Activated CD4-positive, alpha-beta T cell treated with anti-CD3 and anti-CD28 coated beads, Interleukin-2, amount 10 ng/mL, durations not matched to agents 24 days and 14 days (primary cell): ENCODE measurements at regions not wholly inside any gene's neighbourhood (a gene's known extent, or its start where the extent isn't known, plus 50 kb on each side); places are given as distances from the start of the nearest gene placed in this dataset.
"Not testable (repeated sequence)": the region's sequence is repeated elsewhere in the genome, so short reads cannot be mapped to it uniquely, and the experiment has no call there.

Source experiments
- DNase-seq: peaks from one replicate; pipeline ENCODE4 v3.0.0; 2022
- H3K27ac Mint-ChIP-seq: one replicate; pipeline ENCODE4 v1.8.0; 2022; ENCODE audit warnings: mild to moderate bottlenecking, mixed read lengths
- H3K27me3 Mint-ChIP-seq: one replicate; pipeline ENCODE4 v1.8.0; 2022; ENCODE audit warnings: mixed read lengths
- H3K36me3 Mint-ChIP-seq: one replicate; pipeline ENCODE4 v1.8.0; 2022; ENCODE audit warnings: low read depth, mild to moderate bottlenecking, mixed read lengths
- H3K4me1 Mint-ChIP-seq: one replicate; pipeline ENCODE4 v1.8.0; 2021; ENCODE audit warnings: mixed read lengths
- H3K4me3 Mint-ChIP-seq: one replicate; pipeline ENCODE4 v1.8.0; 2022; ENCODE audit warnings: mild to moderate bottlenecking, moderate library complexity, mixed read lengths
- H3K9me3 Mint-ChIP-seq: one replicate; pipeline ENCODE4 v1.8.0; 2021; ENCODE audit warnings: mixed read lengths
- intact Hi-C: fragments of 100-400 bp; cut with micrococcal nuclease; formaldehyde crosslinking; loops from one replicate; pipeline ENCODE4 v1.15.1; 2023

DNA sequence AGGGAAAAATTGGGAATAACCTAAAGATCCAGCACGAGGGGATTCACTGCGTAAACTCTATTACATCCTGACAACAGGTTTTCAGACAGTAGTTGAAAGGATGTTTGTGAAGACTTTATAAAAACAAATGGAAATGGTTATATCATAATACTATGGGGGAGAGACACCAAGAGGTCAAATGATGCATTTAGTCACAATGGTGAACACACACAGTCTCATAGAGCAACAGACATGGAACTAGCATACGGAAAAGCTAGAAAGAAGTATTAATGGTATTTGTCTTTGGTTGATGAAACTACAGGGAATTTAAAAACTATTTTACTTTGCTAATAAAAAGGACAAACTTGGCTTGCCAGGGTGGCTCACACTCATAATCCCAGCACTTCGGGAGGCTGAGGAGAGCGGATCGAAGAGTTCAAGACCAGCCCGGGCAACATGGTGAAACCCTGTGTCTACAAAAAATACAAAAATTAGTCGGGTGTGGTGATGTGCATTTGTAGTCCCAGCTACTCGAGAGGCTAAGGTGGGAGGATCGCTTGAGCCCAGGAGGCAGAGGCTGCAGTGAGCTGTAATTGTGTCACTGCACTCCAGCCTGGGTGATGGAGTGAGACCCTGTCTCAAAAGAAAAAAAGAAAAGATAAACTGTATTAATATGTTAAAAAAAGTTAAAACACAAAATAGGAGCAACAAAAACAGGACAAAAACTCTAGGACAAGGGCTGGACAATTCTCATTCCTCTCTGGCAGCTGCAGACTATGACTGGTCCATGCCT is 94.8 kb downstream of the MYCN start:
- H3K36me3 Mint-ChIP-seq, result no peaks in the 10 kb centered on the region
- intact Hi-C loops, result no loop called here
- H3K4me1 Mint-ChIP-seq, result no peaks in the 10 kb centered on the region
- no peak overlapping the region for H3K27ac Mint-ChIP-seq
- no peak overlapping the region for H3K4me3 Mint-ChIP-seq
- DNase-seq, result no peak
- no peaks in the 10 kb centered on the region for H3K9me3 Mint-ChIP-seq
- no peaks in the 10 kb centered on the region for H3K27me3 Mint-ChIP-seq

DNA sequence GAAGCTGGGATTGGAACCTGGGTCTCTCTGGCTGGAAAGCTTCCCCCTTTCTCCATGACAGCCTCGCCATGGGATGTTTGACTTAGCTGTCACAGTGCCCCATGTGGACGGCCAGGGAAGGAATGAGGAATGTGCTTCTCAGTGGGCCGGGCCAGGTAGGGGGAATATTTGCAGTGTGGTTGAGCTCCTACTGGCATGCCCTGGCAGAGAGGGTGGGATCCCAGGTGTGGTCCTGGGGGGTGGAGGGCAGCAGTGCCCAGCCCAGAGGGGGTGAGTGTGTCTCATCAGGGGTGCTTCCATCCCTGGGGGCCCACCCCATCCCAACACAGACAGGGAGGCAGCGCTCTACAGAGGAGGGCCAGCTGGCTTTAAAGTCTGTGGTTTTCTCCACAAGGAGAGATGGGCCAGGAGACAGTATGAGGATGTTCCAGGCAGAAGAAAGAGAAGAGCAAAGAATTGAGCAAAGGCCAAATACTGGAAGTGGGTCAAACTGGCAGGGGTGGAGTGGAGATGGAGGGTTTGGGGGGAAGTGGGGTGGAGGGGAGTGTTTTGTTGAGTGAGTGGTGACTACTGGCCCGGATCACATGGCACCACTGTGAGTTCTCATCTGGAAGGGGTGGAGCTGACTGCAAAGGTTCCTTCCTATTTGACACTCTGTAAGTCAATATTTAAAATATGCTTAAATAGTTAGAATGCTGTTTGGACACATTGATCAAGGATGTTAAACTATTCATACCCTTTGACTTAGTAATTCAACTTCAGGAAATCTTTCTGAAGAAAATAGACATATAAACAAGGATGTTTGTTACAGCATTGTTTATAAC is 94.0 kb downstream of the MYCN start:
- no peak overlapping the region for H3K4me3 Mint-ChIP-seq
- intact Hi-C loops, result no loop called here
- no peak for DNase-seq
- H3K27ac Mint-ChIP-seq, result no peak overlapping the region
- no peaks in the 10 kb centered on the region for H3K9me3 Mint-ChIP-seq
- no peaks in the 10 kb centered on the region for H3K36me3 Mint-ChIP-seq
- H3K4me1 Mint-ChIP-seq, result no peaks in the 10 kb centered on the region
- H3K27me3 Mint-ChIP-seq, result no peaks in the 10 kb centered on the region

DNA sequence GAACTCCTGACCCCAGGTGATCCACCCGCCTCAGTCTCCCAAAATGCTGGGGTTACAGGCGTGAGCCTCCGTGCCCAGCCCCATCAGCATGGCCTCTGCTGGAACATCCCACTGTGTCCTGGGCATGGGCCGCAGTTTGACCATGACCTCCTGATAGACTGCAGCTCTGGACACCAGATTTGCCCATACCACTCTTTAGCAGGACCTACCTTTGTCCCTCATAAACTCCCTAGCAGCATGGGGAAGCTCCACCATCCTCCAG is 92.6 kb downstream of the MYCN start:
- Mint-ChIP-seq H3K9me3 (no peaks in the 10 kb centered on the region), H3K27me3 (no peaks in the 10 kb centered on the region), H3K27ac (no peak overlapping the region), H3K4me1 (no peaks in the 10 kb centered on the region), H3K4me3 (no peak overlapping the region), H3K36me3 (no peaks in the 10 kb centered on the region)
- no peak for DNase-seq
- intact Hi-C loops, result no loop called here

DNA sequence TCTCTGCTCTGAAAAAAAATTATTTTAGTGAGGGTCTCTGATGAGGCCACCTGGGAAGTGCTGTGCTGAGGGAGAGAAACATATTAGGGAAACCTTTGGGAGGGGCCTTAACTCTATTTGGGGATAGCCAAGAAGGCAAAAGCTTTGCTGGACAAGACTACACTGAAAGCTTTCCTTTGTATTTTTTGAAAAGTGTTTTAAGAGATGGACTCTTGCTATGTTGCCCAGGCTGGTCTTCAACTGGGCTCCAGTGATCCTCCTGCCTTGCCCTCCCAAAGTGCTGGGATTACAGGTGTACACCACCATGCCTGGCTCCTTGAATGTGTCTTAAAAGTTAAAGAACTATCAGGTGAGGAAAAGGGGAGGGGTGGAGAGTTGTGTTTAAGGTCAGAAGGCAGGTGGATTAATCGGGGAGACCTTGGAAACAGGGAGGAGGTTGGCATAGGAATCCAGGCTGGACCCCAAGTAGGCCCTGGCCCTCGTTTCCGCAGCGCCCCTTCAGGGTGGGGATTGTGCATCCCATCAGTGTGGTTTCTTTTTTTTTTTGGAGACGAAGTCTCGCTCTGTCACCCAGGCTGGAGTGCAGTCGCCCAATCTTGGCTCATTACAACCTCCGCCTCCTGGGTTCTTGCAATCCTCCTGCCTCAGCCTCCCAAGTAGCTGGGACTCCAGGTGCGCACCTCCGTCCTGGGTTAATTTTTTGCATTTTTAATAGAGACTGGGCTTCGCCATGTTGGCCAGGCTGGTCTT is 92.1 kb downstream of the MYCN start:
- intact Hi-C loops, result no loop called here
- no peak for DNase-seq
- no peak overlapping the region for H3K4me3 Mint-ChIP-seq
- no peaks in the 10 kb centered on the region for H3K4me1 Mint-ChIP-seq
- H3K9me3 Mint-ChIP-seq, result no peaks in the 10 kb centered on the region
- H3K36me3 Mint-ChIP-seq, result no peaks in the 10 kb centered on the region
- H3K27ac Mint-ChIP-seq, result no peak overlapping the region
- no peaks in the 10 kb centered on the region for H3K27me3 Mint-ChIP-seq

DNA sequence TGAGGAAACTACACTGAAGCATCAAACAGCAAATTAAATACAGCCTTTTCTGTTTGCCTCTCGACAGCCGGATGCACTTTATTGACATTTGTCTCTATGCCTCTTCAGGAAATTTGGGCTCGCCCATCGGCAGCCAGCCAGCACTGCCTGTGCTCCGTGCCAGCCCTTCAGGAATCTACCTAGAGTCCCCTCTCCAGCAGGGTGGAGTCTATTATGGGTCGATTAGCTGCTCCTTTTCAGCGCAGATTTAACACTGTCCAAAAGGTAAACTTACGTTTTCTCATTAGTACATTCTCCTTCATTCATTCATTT is 91.5 kb downstream of the MYCN start:
- no peaks in the 10 kb centered on the region for H3K27me3 Mint-ChIP-seq
- intact Hi-C loops, result no loop called here
- no peak for DNase-seq
- no peaks in the 10 kb centered on the region for H3K9me3 Mint-ChIP-seq
- no peaks in the 10 kb centered on the region for H3K36me3 Mint-ChIP-seq
- H3K4me3 Mint-ChIP-seq, result no peak overlapping the region
- no peaks in the 10 kb centered on the region for H3K4me1 Mint-ChIP-seq
- no peak overlapping the region for H3K27ac Mint-ChIP-seq

DNA sequence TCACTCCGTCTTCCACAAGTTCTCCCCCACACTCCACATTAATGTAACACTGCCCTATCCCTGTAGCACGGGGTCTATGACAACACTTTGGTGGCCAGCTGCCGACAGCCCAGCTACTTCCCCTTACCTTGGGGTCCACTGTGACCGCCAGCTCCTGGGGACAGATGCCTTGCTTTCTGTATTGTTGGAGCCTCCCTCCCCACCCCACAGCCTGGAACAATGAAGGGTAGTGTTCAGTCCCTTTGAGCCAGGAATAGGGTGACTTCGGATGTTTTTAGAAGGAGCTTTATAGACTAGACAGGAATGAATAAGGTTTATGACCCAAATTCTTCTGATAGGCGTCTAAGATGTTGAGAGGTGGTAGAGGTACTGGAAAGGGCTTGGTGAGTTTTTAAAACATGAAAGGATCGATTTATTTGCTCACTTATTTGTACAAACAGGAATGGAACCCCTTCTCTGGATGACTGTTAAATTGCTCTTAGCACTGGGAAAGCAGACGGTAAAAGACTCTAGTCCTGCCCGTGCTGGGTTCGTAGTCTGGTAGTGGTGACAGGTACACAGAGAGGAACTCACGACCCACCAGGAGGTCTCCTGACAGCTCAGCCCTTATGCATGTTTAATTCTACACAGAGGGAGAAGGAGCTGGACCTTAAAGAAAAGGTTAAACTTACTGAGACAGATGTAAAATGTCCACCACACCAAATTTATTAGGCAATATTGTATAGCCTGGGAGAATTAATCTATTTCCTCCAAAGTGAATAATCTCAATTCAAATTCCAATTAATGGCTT is 90.9 kb downstream of the MYCN start:
- Mint-ChIP-seq H3K4me3 (no peak overlapping the region), H3K9me3 (no peaks in the 10 kb centered on the region), H3K4me1 (no peaks in the 10 kb centered on the region), H3K27me3 (no peaks in the 10 kb centered on the region), H3K27ac (no peak overlapping the region), H3K36me3 (no peaks in the 10 kb centered on the region)
- DNase-seq, result no peak
- intact Hi-C loops, result no loop called here

DNA sequence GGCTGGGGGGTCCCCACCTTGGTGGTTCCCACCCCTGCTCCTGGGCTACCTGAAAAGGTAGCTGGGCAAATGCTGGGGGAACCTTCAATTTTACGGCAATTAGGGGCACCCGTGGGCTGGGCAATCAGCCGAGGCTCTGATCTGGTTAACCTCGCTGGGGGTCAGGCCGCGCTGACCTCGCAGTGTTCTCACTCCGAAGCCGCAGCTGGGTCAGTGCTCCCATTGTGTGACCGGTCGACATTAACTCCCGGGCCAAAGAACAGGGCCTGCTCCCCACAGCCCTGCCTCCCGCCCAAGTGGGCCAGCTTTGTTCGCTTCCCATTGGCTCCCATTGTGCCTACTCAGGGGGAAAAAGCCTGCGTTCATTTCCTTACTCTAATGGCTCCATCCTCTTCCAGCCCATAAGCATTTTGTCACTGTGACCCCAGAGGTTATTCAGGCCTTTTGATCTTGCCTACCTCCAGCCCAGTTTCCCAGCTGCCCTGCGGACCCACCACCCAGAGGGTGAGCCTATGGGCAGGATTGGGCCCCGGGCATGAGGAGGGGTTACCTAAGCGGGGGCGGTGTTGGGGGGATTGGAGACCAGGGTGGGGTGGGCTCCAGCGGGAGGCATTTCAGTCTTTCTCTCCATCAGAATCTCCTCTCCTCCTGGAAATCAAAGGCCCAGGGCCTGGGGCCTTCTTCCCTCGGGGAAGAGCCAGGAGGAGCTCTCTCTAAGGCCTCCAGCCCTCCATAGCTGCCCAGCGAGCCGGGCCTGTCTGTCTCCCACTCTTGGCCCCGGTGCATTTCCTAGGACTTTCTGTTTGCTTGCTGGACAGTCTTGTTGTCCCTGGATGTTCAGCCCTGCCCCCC is 90.1 kb downstream of the MYCN start:
- no peak overlapping the region for H3K4me3 Mint-ChIP-seq
- intact Hi-C loops, result no loop called here
- DNase-seq, result no peak

DNA sequence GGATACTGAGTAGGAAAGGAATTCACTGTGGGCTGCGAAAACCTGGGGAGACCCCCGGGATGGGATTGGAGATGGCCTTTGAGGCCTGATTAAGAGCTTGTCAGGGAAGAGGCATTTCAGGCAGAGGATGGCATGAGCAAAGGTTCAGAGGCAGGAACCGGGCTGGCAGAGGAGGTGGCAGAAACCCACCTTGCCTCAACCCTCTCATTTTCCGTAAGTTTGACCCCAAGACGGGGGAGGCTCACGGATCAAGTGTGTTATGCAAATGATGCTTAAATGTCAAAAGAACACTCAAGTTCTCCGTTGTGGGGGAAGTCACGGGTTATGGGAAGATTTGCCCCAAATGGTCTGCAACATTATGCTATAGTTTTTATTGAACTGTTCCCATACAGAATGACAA is 88.3 kb downstream of the MYCN start:
- intact Hi-C loops, result no loop called here

More for the DNA sequence above, 90.1 kb downstream of the MYCN start:
- H3K36me3 Mint-ChIP-seq, result no peaks in the 10 kb centered on the region
- no peaks in the 10 kb centered on the region for H3K4me1 Mint-ChIP-seq
- no peaks in the 10 kb centered on the region for H3K27me3 Mint-ChIP-seq
- no peaks in the 10 kb centered on the region for H3K9me3 Mint-ChIP-seq
- no peak overlapping the region for H3K27ac Mint-ChIP-seq

DNA sequence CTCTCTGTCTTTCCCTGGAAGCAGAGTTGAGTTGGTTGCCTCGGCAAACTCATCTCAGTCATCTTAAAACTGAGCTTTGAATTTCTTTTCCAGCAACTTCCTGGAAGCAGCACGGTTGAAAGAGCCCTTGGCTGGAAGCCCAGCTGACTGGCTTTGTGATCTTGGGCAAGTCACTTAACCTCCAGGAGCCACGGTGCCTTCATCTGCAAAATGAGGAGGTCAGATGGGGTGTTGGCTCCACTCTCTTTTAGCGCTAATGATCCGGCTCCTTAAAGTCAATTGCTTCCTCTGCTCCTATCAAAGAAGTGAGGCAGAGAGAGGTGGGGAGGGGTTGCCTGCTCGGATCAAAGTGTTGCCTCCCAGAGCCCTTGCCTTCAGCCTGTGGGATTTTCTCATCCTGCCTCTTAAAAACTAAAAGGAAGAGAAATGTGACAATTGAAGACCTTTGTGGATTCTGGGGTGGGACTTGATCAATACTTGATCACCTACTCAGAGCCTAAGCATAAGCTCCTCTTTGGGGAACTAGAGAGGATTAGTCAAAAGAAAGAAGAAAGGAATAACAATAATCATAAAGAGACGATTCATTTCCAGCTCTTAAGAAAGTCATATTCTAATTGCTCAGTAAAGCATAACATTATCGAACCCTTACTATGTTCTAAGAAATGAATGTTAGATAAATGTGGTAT is 86.6 kb downstream of the MYCN start:
- DNase-seq, result no peak
- Mint-ChIP-seq H3K27ac (no peak overlapping the region), H3K4me1 (no peaks in the 10 kb centered on the region), H3K36me3 (no peaks in the 10 kb centered on the region), H3K9me3 (no peaks in the 10 kb centered on the region), H3K4me3 (no peak overlapping the region), H3K27me3 (peaks cover 1% of the 10 kb centered on the region)
- intact Hi-C loops, result no loop called here

More for the DNA sequence above, 88.3 kb downstream of the MYCN start:
- no peaks in the 10 kb centered on the region for H3K27me3 Mint-ChIP-seq
- no peaks in the 10 kb centered on the region for H3K4me1 Mint-ChIP-seq
- no peaks in the 10 kb centered on the region for H3K36me3 Mint-ChIP-seq
- no peaks in the 10 kb centered on the region for H3K9me3 Mint-ChIP-seq
- no peak for DNase-seq
- H3K4me3 Mint-ChIP-seq, result no peak overlapping the region
- no peak overlapping the region for H3K27ac Mint-ChIP-seq

DNA sequence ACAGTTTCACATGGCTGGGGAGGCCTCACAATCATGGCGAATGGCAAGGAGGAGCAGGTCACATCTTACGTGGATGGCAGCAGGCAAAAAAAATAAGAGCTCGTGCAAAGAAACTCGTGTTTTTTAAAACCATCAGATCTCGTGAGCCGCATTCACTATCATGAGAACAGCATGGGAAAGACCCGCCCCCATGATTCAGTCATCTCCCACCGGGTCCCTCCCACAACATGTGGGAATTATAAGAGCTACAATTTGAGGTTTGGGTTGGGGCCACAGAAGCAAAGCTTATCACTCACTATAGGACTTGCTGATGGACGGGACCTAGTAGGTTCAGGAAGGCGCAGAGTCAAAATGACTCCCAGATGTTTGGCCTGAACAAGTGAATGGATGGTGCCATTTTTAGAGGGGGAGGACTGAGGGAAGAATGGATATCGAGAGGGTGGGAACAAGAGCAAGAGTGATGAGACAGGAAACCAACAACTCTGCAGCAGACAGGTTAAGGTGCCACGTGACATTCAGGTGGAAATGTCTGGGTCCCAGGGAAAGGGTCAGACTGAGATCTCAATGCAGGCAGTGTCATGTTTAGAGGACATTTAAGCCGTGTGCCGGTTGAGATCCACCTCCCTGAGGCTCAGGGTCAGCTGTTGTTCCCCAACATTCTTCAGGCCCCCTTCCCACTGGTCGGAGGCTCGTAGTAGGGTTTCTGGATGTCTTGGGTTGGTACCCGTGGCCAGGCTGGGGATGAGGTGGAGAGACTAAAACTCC is 85.7 kb downstream of the MYCN start:
- Mint-ChIP-seq H3K4me1 (no peaks in the 10 kb centered on the region), H3K27ac (no peak overlapping the region)

DNA sequence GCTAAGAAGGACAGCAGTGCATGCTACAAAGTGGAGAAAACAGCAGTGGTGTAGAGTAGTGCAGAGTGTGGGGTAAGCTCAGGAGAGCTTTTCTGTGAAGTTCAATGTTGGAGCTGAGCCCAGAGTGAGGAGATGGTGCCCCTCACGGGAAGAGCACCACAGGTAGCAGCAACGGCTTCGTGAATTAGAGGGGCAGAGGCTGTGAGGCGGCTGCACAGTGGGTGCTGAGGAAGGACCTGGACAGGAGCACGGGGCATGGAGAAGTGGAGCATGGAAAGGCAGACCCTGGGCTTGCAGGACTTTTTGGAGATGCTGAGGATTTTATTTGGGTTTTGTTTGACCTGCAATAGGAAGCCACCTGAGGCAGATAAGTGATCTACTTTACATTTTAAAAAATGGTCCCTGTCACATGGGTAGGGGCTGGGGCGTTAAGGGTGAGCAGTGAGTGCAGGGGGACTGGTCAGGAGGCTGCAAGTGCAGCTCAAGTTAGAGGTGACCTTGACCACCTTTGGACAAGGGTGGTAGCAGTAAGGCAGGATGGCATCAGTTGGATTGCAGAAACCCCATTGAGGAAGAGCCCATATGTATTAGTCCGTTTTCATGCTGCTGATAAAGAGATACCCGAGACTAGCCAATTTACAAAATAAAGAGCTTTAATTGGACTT is 85.0 kb downstream of the MYCN start:
- DNase-seq, result no peak
- Mint-ChIP-seq H3K27me3 (peaks cover 1% of the 10 kb centered on the region), H3K9me3 (no peaks in the 10 kb centered on the region), H3K4me3 (no peak overlapping the region), H3K27ac (no peak overlapping the region), H3K4me1 (no peaks in the 10 kb centered on the region), H3K36me3 (no peaks in the 10 kb centered on the region)
- intact Hi-C loops, result no loop called here

More for the DNA sequence above, 85.7 kb downstream of the MYCN start:
- intact Hi-C loops, result no loop called here
- no peaks in the 10 kb centered on the region for H3K9me3 Mint-ChIP-seq
- no peak for DNase-seq
- H3K36me3 Mint-ChIP-seq, result no peaks in the 10 kb centered on the region
- H3K27me3 Mint-ChIP-seq, result peaks cover 1% of the 10 kb centered on the region
- no peak overlapping the region for H3K4me3 Mint-ChIP-seq

DNA sequence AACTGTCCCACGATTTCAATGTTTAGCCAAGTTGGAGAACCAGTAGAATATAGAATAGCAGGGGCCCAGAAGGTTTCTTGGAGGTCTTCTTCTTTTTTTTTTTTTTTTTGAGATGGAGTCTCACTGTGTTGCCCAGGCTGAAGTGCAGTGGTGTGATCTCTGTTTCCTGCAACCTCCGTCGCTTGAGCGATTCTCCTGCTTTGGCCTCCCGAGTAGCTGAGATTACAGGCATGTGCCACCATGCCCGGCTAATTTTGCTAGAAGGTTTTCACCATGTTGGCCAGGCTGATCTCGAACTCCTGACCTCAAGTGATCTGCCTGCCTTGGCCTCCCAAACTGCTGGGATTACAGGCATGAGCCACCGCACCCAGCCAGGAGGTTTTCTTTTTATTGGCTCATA is 84.3 kb downstream of the MYCN start:
- not testable (repeated sequence) for DNase-seq, H3K4me1 Mint-ChIP-seq, H3K27ac Mint-ChIP-seq

More for the DNA sequence above, 84.3 kb downstream of the MYCN start:
- H3K36me3 Mint-ChIP-seq, intact Hi-C loops, H3K27me3 Mint-ChIP-seq, H3K4me3 Mint-ChIP-seq, H3K9me3 Mint-ChIP-seq: not testable (repeated sequence)
